Stimulated activated CD8-positive, alpha-beta memory T cell treated with anti-CD3 and anti-CD28 coated beads, Interleukin-7, amount 100 ng/mL, for 4 hours (primary cell): ENCODE measurements at regions not wholly inside any gene's neighbourhood (a gene's known extent, or its start where the extent isn't known, plus 50 kb on each side); places are given as distances from the start of the nearest gene placed in this dataset.
"Not testable (repeated sequence)": the region's sequence is repeated elsewhere in the genome, so short reads cannot be mapped to it uniquely, and the experiment has no call there.

Experiments
- DNase-seq, 2 donors: peaks; one replicate each; pipeline ENCODE4 v3.0.0-alpha.2; 2020; ENCODE audit warnings: low read depth in 2 of 2

- DNase-seq: no peak
Observed at GRCh38 chr1:184854496-184855140, 100.0 kb upstream of the EDEM3 start.

GRCh38 chr1:184854036-184854435, 99.4 kb upstream of the EDEM3 start:
- no peak for DNase-seq

- DNase-seq: no peak
Observed at GRCh38 chr1:184851822-184852746, 97.4 kb upstream of the EDEM3 start.

GRCh38 chr1:184843732-184844495, 89.3 kb upstream of the EDEM3 start:
- peak; percentile 53 to 58 for DNase-seq

- no peak for DNase-seq
Observed at GRCh38 chr1:184840596-184840995, 85.9 kb upstream of the EDEM3 start.

GRCh38 chr1:184838504-184838951, 83.9 kb upstream of the EDEM3 start:
- no peak for DNase-seq

GRCh38 chr1:184836934-184837895, 82.6 kb upstream of the EDEM3 start:
- no peak for DNase-seq

GRCh38 chr1:184836141-184836540, 81.5 kb upstream of the EDEM3 start:
- DNase-seq: no peak

- not testable (repeated sequence) for DNase-seq
Observed at GRCh38 chr1:184833994-184834393, 79.3 kb upstream of the EDEM3 start.

GRCh38 chr1:184832517-184832916, 77.9 kb upstream of the EDEM3 start:
- no peak for DNase-seq

- DNase-seq: not testable (repeated sequence)
Observed at GRCh38 chr1:184829496-184829895, 74.8 kb upstream of the EDEM3 start.

- DNase-seq: no peak
Observed at GRCh38 chr1:184828369-184828717, 73.7 kb upstream of the EDEM3 start.

- no peak for DNase-seq
Observed at GRCh38 chr1:184827600-184828368, 73.1 kb upstream of the EDEM3 start.

GRCh38 chr1:184826001-184826400, 71.3 kb upstream of the EDEM3 start:
- DNase-seq: no peak

- no peak for DNase-seq
Observed at GRCh38 chr1:184825571-184825970, 70.9 kb upstream of the EDEM3 start.

GRCh38 chr1:184824691-184825323, 70.1 kb upstream of the EDEM3 start:
- DNase-seq: no peak

GRCh38 chr1:184823080-184823479, 68.4 kb upstream of the EDEM3 start:
- DNase-seq: no peak

- no peak for DNase-seq
Observed at GRCh38 chr1:184822267-184822666, 67.6 kb upstream of the EDEM3 start.

GRCh38 chr1:184821658-184822057, 67.0 kb upstream of the EDEM3 start:
- DNase-seq: no peak

GRCh38 chr1:184820956-184821355, 66.3 kb upstream of the EDEM3 start:
- DNase-seq: no peak
